Neural cell (in vitro differentiated cells): ENCODE measurements at regions not wholly inside any gene's neighbourhood (a gene's known extent, or its start where the extent isn't known, plus 50 kb on each side); places are given as distances from the start of the nearest gene placed in this dataset.

ENCODE experiments used
- H2AFZ ChIP-seq: fragments of 200-600, 300-800 bp; sonication (generic), shearing (Covaris generic); 2 replicates; pipeline ENCODE4 v1.6.0; 2014; ENCODE audit warnings: low read depth, mild to moderate bottlenecking, antibody characterized with exemption, low read length, moderate library complexity
- H3F3A ChIP-seq: fragments of 200-600 bp; shearing (Covaris generic); 2 replicates; pipeline ENCODE4 v1.6.1; 2016; ENCODE audit warnings: mild to moderate bottlenecking, moderate library complexity, mixed read lengths, antibody characterized with exemption, low read length; ENCODE audit not compliant: insufficient read depth, poor library complexity, severe bottlenecking
- H3K27ac ChIP-seq: fragments of 200-600, 300-800 bp; sonication (generic), shearing (Covaris generic); 2 replicates; pipeline ENCODE4 v1.5.1; 2014; ENCODE audit warnings: mild to moderate bottlenecking, low read length, moderate library complexity
- H3K27me3 ChIP-seq: fragments of 300-800, 200-600 bp; sonication (generic), shearing (Covaris generic); 2 replicates; pipeline ENCODE4 v1.6.0; 2014; ENCODE audit warnings: mild to moderate bottlenecking, low read depth, low read length, moderate library complexity; ENCODE audit not compliant: insufficient read depth
- H3K36me3 ChIP-seq: fragments of 300-800, 200-600 bp; sonication (generic), shearing (Covaris generic); 2 replicates; pipeline ENCODE4 v1.5.1; 2014; ENCODE audit warnings: mild to moderate bottlenecking, antibody characterized with exemption, low read length, moderate library complexity; ENCODE audit not compliant: insufficient read depth
- H3K4me2 ChIP-seq: fragments of 300-800, 200-600 bp; sonication (generic), shearing (Covaris generic); 2 replicates; pipeline ENCODE4 v1.6.0; 2014; ENCODE audit warnings: mild to moderate bottlenecking, low read length
- H3K4me3 ChIP-seq: fragments of 300-800, 200-600 bp; sonication (generic), shearing (Covaris generic); 2 replicates; pipeline ENCODE4 v1.5.1; 2014; ENCODE audit warnings: mild to moderate bottlenecking, low read length, moderate library complexity
- H3K79me2 ChIP-seq: fragments of 200-600 bp; shearing (Covaris generic); replicated peaks from 2 replicates; pipeline ENCODE4 v1.6.0; 2014; ENCODE audit warnings: mild to moderate bottlenecking, low read length, moderate library complexity; ENCODE audit not compliant: insufficient read depth
- H3K9ac ChIP-seq: fragments of 300-800, 200-600 bp; sonication (generic), shearing (Covaris generic); 2 replicates; pipeline ENCODE4 v1.6.1; 2016; ENCODE audit warnings: mild to moderate bottlenecking, low read length, mixed read lengths
- H3K9me2 ChIP-seq: fragments of 200-600 bp; shearing (Covaris generic); 2 replicates; pipeline ENCODE4 v1.6.1; 2016; ENCODE audit warnings: mild to moderate bottlenecking, low read length, mixed read lengths; ENCODE audit not compliant: insufficient read depth
- H3K9me3 ChIP-seq: fragments of 200-600, 300-800 bp; sonication (generic), shearing (Covaris generic); 2 replicates; pipeline ENCODE4 v1.6.1; 2016; ENCODE audit warnings: mild to moderate bottlenecking, mixed run types, low read length, moderate library complexity, mixed read lengths
- H4K20me1 ChIP-seq: fragments of 200-600 bp; shearing (Covaris generic); 2 replicates; pipeline ENCODE4 v1.6.1; 2016; ENCODE audit warnings: mild to moderate bottlenecking, mixed run types; ENCODE audit not compliant: insufficient read depth
- CTCF ChIP-seq: fragments of 450-650 bp; IDR thresholded peaks from 2 replicates; pipeline ENCODE4 v1.5.1; 2014; ENCODE audit warnings: antibody characterized with exemption, mild to moderate bottlenecking, moderate library complexity; ENCODE audit not compliant: poor library complexity, severe bottlenecking
- EP300 ChIP-seq: fragments of 450-650 bp; conservative IDR thresholded peaks from 2 replicates; pipeline ENCODE4 v1.6.1; 2014; ENCODE audit warnings: antibody characterized with exemption, mild to moderate bottlenecking, moderate library complexity; ENCODE audit not compliant: poor library complexity, severe bottlenecking
- EZH2 ChIP-seq: fragments of 200-600, 300-800 bp; shearing (Covaris generic), sonication (generic); IDR thresholded peaks from 2 replicates; pipeline ENCODE4 v1.6.1; 2014; ENCODE audit warnings: antibody characterized with exemption, low read length, borderline replicate concordance, mild to moderate bottlenecking; ENCODE audit not compliant: insufficient read depth, poor library complexity, severe bottlenecking
- MXI1 ChIP-seq: fragments of 450-650 bp; conservative IDR thresholded peaks from 2 replicates; pipeline ENCODE4 v1.6.1; 2014; ENCODE audit warnings: antibody characterized with exemption, mild to moderate bottlenecking; ENCODE audit not compliant: poor library complexity, severe bottlenecking
- POLR2AphosphoS5 ChIP-seq: IDR thresholded peaks from 2 replicates; pipeline ENCODE4 v1.6.1; 2012
- RAD21 ChIP-seq: fragments of 450-650 bp; conservative IDR thresholded peaks from 2 replicates; pipeline ENCODE4 v1.6.1; 2014; ENCODE audit warnings: antibody characterized with exemption, mild to moderate bottlenecking, moderate library complexity
- REST ChIP-seq: IDR thresholded peaks from 2 replicates; pipeline ENCODE4 v1.6.1; 2012; ENCODE audit warnings: borderline replicate concordance
- SMC3 ChIP-seq: fragments of 450-650 bp; conservative IDR thresholded peaks from 2 replicates; pipeline ENCODE4 v1.6.1; 2014; ENCODE audit warnings: antibody characterized with exemption, mild to moderate bottlenecking, moderate library complexity; ENCODE audit not compliant: poor library complexity
- TAF1 ChIP-seq: IDR thresholded peaks from 2 replicates; pipeline ENCODE4 v1.6.1; 2012; ENCODE audit warnings: low read depth

- Histone ChIP-seq H3K9ac (no peak overlapping the region), H3K27ac (no peak overlapping the region), H3K27me3 (no peaks in the 10 kb centered on the region), H4K20me1 (no peaks in the 10 kb centered on the region), H3K9me3 (no peaks in the 10 kb centered on the region), H3K4me3 (no peak overlapping the region), H2AFZ (no peak overlapping the region), H3F3A (no peaks in the 10 kb centered on the region), H3K9me2 (no peaks in the 10 kb centered on the region), H3K4me2 (no peak overlapping the region), H3K79me2 (no peaks in the 10 kb centered on the region), H3K36me3 (no peaks in the 10 kb centered on the region)
- TF ChIP-seq RAD21 (no peak), SMC3 (no peak), POLR2AphosphoS5 (no peak), EZH2 (no peak)
Measured at GRCh38 chr16:86707581-86707980, 129.2 kb downstream of the FOXL1 start.

GRCh38 chr16:86708431-86708830 is 130.1 kb downstream of the FOXL1 start:
- Histone ChIP-seq H4K20me1 (no peaks in the 10 kb centered on the region), H3K79me2 (no peaks in the 10 kb centered on the region), H3F3A (no peaks in the 10 kb centered on the region), H3K4me2 (no peak overlapping the region), H3K27ac (no peak overlapping the region), H3K9me2 (no peaks in the 10 kb centered on the region), H3K9ac (no peak overlapping the region), H3K4me3 (no peak overlapping the region), H2AFZ (no peak overlapping the region), H3K9me3 (no peaks in the 10 kb centered on the region), H3K27me3 (no peaks in the 10 kb centered on the region), H3K36me3 (no peaks in the 10 kb centered on the region)
- TF ChIP-seq TAF1 (no peak), REST (no peak), EP300 (no peak), CTCF (no peak), EZH2 (no peak), SMC3 (no peak), RAD21 (no peak), MXI1 (no peak), POLR2AphosphoS5 (no peak)

- H3K79me2 ChIP-seq, result no peaks in the 10 kb centered on the region
- H4K20me1 ChIP-seq, result no peaks in the 10 kb centered on the region
- TF ChIP-seq MXI1 (no peak), SMC3 (no peak), CTCF (no peak), POLR2AphosphoS5 (no peak), RAD21 (no peak)
- no peak overlapping the region for H3K4me3 ChIP-seq
- H3K9ac ChIP-seq, result no peak overlapping the region
- H3K9me3 ChIP-seq, result no peaks in the 10 kb centered on the region
- H3K9me2 ChIP-seq, result no peaks in the 10 kb centered on the region
- H3K27me3 ChIP-seq, result no peaks in the 10 kb centered on the region
- H3K36me3 ChIP-seq, result no peaks in the 10 kb centered on the region
- no peak overlapping the region for H3K27ac ChIP-seq
- H2AFZ ChIP-seq, result no peak overlapping the region
- H3K4me2 ChIP-seq, result no peak overlapping the region
- H3F3A ChIP-seq, result no peaks in the 10 kb centered on the region
Measured at GRCh38 chr16:86709103-86709502, 130.8 kb downstream of the FOXL1 start.
